Spleen (tissue), 7 donors: ENCODE measurements at regions not wholly inside any gene's neighbourhood (a gene's known extent, or its start where the extent isn't known, plus 50 kb on each side); places are given as distances from the start of the nearest gene placed in this dataset.
"Not testable (repeated sequence)": the region's sequence is repeated elsewhere in the genome, so short reads cannot be mapped to it uniquely, and the experiment has no call there.

Experiments used
- POLR2A ChIP-seq, 3 donors: fragments of 450-650 bp; IDR thresholded peaks; one replicate each; pipeline ENCODE4 v1.5.1; 2017; ENCODE audit warnings: antibody characterized with exemption in 3 of 3, mild to moderate bottlenecking in 1 of 3
- POLR2AphosphoS5 ChIP-seq, 3 donors: sonication (generic); formaldehyde crosslinking; IDR thresholded peaks; one replicate each; pipeline ENCODE4 v1.5.1; 2017; ENCODE audit warnings: antibody characterized with exemption in 3 of 3
- TF ChIP-seq, protein P1 (sequence below), 11 experiments: fragments of 200-600 bp in 7 of 11; fragments of 450-650 bp in 4 of 11; sonication (generic) in 4 of 11; IDR thresholded peaks in 8 of 11; conservative IDR thresholded peaks in 3 of 11; 1 replicate in 7 of 11; 2 replicates in 4 of 11; pipeline versions ENCODE4 v1.4.0 to v1.8.0; 2016 to 2021; ENCODE audit warnings: antibody characterized with exemption in 11 of 11, inconsistent platforms in 4 of 11, mild to moderate bottlenecking in 1 of 11
- donor health status: DM: no; HTN: no; CAD: no; lungs with moderate emphysema.
- donor health status: DM: no; HTN: no; CAD: no.
- donor health status: DM: no; HTN: no; CAD: no.

DNA sequence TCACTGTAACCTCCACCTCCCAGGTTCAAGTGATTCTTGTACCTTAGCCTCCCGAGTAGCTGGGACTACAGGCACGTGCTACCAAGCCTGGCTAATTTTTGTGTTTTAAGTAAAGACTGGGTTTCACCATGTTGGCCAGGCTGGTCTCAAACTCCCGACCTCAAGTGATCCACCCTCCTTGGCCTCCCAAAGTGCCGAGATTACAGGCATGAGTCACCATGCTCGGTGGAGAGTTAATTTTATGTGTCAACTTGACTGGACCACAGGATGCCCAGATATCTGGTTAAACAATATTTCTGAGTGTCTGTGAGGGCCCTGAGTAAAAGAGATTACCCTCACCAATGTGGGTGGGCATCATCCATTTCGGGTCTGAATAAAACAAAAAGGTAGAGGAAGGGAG, 80.4 kb upstream of the FREM1 start:
- TF ChIP-seq, protein P1, sequence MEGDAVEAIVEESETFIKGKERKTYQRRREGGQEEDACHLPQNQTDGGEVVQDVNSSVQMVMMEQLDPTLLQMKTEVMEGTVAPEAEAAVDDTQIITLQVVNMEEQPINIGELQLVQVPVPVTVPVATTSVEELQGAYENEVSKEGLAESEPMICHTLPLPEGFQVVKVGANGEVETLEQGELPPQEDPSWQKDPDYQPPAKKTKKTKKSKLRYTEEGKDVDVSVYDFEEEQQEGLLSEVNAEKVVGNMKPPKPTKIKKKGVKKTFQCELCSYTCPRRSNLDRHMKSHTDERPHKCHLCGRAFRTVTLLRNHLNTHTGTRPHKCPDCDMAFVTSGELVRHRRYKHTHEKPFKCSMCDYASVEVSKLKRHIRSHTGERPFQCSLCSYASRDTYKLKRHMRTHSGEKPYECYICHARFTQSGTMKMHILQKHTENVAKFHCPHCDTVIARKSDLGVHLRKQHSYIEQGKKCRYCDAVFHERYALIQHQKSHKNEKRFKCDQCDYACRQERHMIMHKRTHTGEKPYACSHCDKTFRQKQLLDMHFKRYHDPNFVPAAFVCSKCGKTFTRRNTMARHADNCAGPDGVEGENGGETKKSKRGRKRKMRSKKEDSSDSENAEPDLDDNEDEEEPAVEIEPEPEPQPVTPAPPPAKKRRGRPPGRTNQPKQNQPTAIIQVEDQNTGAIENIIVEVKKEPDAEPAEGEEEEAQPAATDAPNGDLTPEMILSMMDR (IDR thresholded peaks at IDR 0.05 in 8 of 11, conservative IDR thresholded peaks at IDR 0.05 in 3 of 11) = not testable (repeated sequence)
- not testable (repeated sequence) for TF ChIP-seq POLR2AphosphoS5, POLR2A (IDR thresholded peaks at IDR 0.05)
